Osteoblast (primary cell): ENCODE measurements at regions not wholly inside any gene's neighbourhood (a gene's known extent, or its start where the extent isn't known, plus 50 kb on each side); places are given as distances from the start of the nearest gene placed in this dataset.

ENCODE experiments used
- DNase-seq: peaks from one replicate; pipeline ENCODE4 v3.0.0; 2011; ENCODE audit warnings: low spot score, mixed read lengths; ENCODE audit not compliant: insufficient read length; ENCODE audit errors: missing footprints
- H2AFZ ChIP-seq: 2 replicates; pipeline ENCODE4 v1.6.0; 2011; ENCODE audit warnings: mild to moderate bottlenecking, low read length
- H3K27ac ChIP-seq: 2 replicates; pipeline ENCODE4 v1.5.1; 2011; ENCODE audit warnings: mild to moderate bottlenecking, low read depth, low read length, moderate library complexity
- H3K27me3 ChIP-seq: 2 replicates; pipeline ENCODE4 v1.6.0; 2012; ENCODE audit warnings: mild to moderate bottlenecking, control low read depth, inconsistent platforms, low read length, moderate library complexity; ENCODE audit not compliant: insufficient read depth
- H3K36me3 ChIP-seq: 2 replicates; pipeline ENCODE4 v1.5.1; 2011; ENCODE audit warnings: mild to moderate bottlenecking, low read length, control low read depth, moderate library complexity; ENCODE audit not compliant: insufficient read depth
- H3K4me1 ChIP-seq: 2 replicates; pipeline ENCODE4 v1.5.1; 2011; ENCODE audit warnings: mild to moderate bottlenecking, low read length, control low read depth, moderate library complexity; ENCODE audit not compliant: insufficient read depth
- H3K4me2 ChIP-seq: 2 replicates; pipeline ENCODE4 v1.6.0; 2011; ENCODE audit warnings: mild to moderate bottlenecking, low read length; ENCODE audit not compliant: insufficient read depth
- H3K4me3 ChIP-seq: fragments of 200-600 bp; sonication (generic); 3 replicates; pipeline ENCODE4 v1.5.1; 2012; ENCODE audit warnings: mild to moderate bottlenecking, low read length, inconsistent platforms; ENCODE audit not compliant: insufficient read depth
- H3K79me2 ChIP-seq: 2 replicates; pipeline ENCODE4 v1.6.0; 2012; ENCODE audit warnings: mild to moderate bottlenecking, low read length, control low read depth, inconsistent platforms; ENCODE audit not compliant: insufficient read depth
- H3K9me3 ChIP-seq: 2 replicates; pipeline ENCODE4 v1.5.1; 2011; ENCODE audit warnings: low read depth, low read length, control low read depth
- H4K20me1 ChIP-seq: 2 replicates; pipeline ENCODE4 v1.6.0; 2012; ENCODE audit warnings: mild to moderate bottlenecking, low read length, control low read depth; ENCODE audit not compliant: insufficient read depth
- CTCF ChIP-seq: IDR thresholded peaks from 2 replicates; pipeline ENCODE4 v1.5.1; 2011; ENCODE audit warnings: mild to moderate bottlenecking, low read depth, low read length, moderate library complexity; ENCODE audit errors: extremely low read depth

- DNase-seq = no peak
- Histone ChIP-seq H3K4me2 (no peak overlapping the region), H3K27ac (no peak overlapping the region), H3K9me3 (no peaks in the 10 kb centered on the region), H4K20me1 (no peaks in the 10 kb centered on the region), H3K4me1 (no peaks in the 10 kb centered on the region), H3K4me3 (no peak overlapping the region), H3K79me2 (no peaks in the 10 kb centered on the region), H3K27me3 (no peaks in the 10 kb centered on the region), H2AFZ (no peak overlapping the region), H3K36me3 (no peaks in the 10 kb centered on the region)
- TF ChIP-seq CTCF = no peak
These were observed 666.0 kb upstream of the COBL start for GRCh38 chr7:51982653-51983052.

- Histone ChIP-seq H3K4me1 (no peaks in the 10 kb centered on the region), H2AFZ (no peak overlapping the region), H3K4me2 (no peak overlapping the region), H3K27me3 (no peaks in the 10 kb centered on the region), H4K20me1 (no peaks in the 10 kb centered on the region), H3K36me3 (no peaks in the 10 kb centered on the region), H3K79me2 (no peaks in the 10 kb centered on the region), H3K9me3 (no peaks in the 10 kb centered on the region), H3K4me3 (no peak overlapping the region), H3K27ac (no peak overlapping the region)
- TF ChIP-seq CTCF = no peak
- no peak for DNase-seq
These were observed 664.2 kb upstream of the COBL start for GRCh38 chr7:51980812-51981211.

- no peak for TF ChIP-seq CTCF
- no peaks in the 10 kb centered on the region for H3K27me3 ChIP-seq
- H3K9me3 ChIP-seq = no peaks in the 10 kb centered on the region
- no peak overlapping the region for H3K4me3 ChIP-seq
- H3K4me1 ChIP-seq = no peaks in the 10 kb centered on the region
- H3K79me2 ChIP-seq = no peaks in the 10 kb centered on the region
- no peak for DNase-seq
- no peak overlapping the region for H3K27ac ChIP-seq
- no peak overlapping the region for H3K4me2 ChIP-seq
- H3K36me3 ChIP-seq = no peaks in the 10 kb centered on the region
- no peaks in the 10 kb centered on the region for H4K20me1 ChIP-seq
- no peak overlapping the region for H2AFZ ChIP-seq
These were observed 663.7 kb upstream of the COBL start for GRCh38 chr7:51980313-51980712.

GRCh38 chr7:51977913-51978312 is 661.3 kb upstream of the COBL start:
- DNase-seq = no peak
- no peak overlapping the region for H3K4me2 ChIP-seq
- TF ChIP-seq CTCF = no peak
- H3K27me3 ChIP-seq = no peaks in the 10 kb centered on the region
- no peaks in the 10 kb centered on the region for H3K36me3 ChIP-seq
- H3K79me2 ChIP-seq = no peaks in the 10 kb centered on the region
- no peak overlapping the region for H3K4me3 ChIP-seq
- no peak overlapping the region for H2AFZ ChIP-seq
- no peak overlapping the region for H3K27ac ChIP-seq
- no peaks in the 10 kb centered on the region for H3K9me3 ChIP-seq
- H4K20me1 ChIP-seq = no peaks in the 10 kb centered on the region
- no peaks in the 10 kb centered on the region for H3K4me1 ChIP-seq
